ENCODE measurements at regions not wholly inside any gene's neighbourhood (a gene's known extent, or its start where the extent isn't known, plus 50 kb on each side); places are given as distances from the start of the nearest gene placed in this dataset.

DNA sequence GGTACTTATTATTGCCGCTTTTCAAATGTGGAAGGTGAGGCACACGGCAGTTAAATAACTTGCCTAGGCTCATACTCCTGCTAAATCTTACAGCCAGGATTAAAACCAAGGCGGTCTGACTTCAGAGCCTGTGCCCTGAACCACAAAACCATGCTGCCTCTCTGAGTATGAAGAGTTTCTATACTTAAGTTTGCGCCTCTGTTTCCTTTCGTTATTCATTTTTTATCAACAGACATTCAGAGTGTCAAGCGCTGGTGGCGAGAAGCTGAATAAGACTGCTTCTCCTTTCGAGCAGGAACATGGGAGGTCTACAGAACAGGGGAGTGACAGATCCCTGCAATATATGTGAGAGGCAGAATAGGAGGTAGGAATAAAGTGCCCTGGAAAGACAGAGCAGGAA lies 96.0 kb upstream of the DUSP10 start:
- DNase-seq (ENCODE audit: low read depth in 1 of 2, low spot score in 2 of 2) (no peak), FAIRE-seq (no peak)
- H3K23ac ChIP-seq (ENCODE audit: insufficient read length): no peak overlapping the region
- no peak overlapping the region for H4K5ac ChIP-seq (ENCODE audit: insufficient read length, low read depth, low read length)
- no peak for TF ChIP-seq POLR2AphosphoS5 (IDR thresholded peaks at IDR 0.05; ENCODE audit: low read depth, low read length)
- TF ChIP-seq TEAD4 (IDR thresholded peaks at IDR 0.05; ENCODE audit: low read depth, low read length): no peak
- no peak for TF ChIP-seq CTBP2 (IDR thresholded peaks at IDR 0.05; ENCODE audit: borderline replicate concordance, insufficient read depth, insufficient read length, low read length)
- no peak for TF ChIP-seq GTF2F1 (IDR thresholded peaks at IDR 0.05; ENCODE audit: borderline replicate concordance, low read depth, low read length)
- TF ChIP-seq, protein P1, sequence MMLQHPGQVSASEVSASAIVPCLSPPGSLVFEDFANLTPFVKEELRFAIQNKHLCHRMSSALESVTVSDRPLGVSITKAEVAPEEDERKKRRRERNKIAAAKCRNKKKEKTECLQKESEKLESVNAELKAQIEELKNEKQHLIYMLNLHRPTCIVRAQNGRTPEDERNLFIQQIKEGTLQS (IDR thresholded peaks at IDR 0.05; ENCODE audit: insufficient read depth, low read depth, low read length): no peak
- TF ChIP-seq SP4 (IDR thresholded peaks at IDR 0.05; ENCODE audit: low read length): no peak
- no peaks in the 10 kb centered on the region for H3K36me3 ChIP-seq (ENCODE audit: control insufficient read depth in 2 of 4, insufficient read depth in 4 of 4, low read length in 3 of 4)
- H3K27me3 ChIP-seq (replicated peaks in 1 of 4; ENCODE audit: control insufficient read depth in 3 of 4, extremely low read depth in 1 of 4, insufficient read depth in 3 of 4, low read length in 3 of 4): no peaks in the 10 kb centered on the region
- H3K79me2 ChIP-seq (ENCODE audit: control insufficient read depth in 1 of 2, insufficient read depth in 2 of 2, low read length in 2 of 2): no peaks in the 10 kb centered on the region
- no peaks in the 10 kb centered on the region for H4K20me1 ChIP-seq (replicated peaks in 1 of 2; ENCODE audit: control insufficient read depth in 1 of 2, insufficient read depth in 2 of 2, low read length in 2 of 2)
- no peaks in the 10 kb centered on the region for H3K9me3 ChIP-seq (ENCODE audit: insufficient read depth in 2 of 2, low read depth in 1 of 2, low read length in 1 of 2)
- H2BK5ac ChIP-seq (ENCODE audit: low read depth, low read length): no peak overlapping the region
- H3K79me1 ChIP-seq (ENCODE audit: low read depth, low read length): no peaks in the 10 kb centered on the region
- H3K56ac ChIP-seq (replicated peaks; ENCODE audit: insufficient read length, low read depth, low read length): no peak overlapping the region
- no peak overlapping the region for H4K8ac ChIP-seq (ENCODE audit: extremely low read depth, insufficient read depth, low read length)
- peak overlapping the region in 1 of 4 experiments; percentile 49; a peak in 1 of 7 replicates for H3K9ac ChIP-seq (replicated peaks in 1 of 4; ENCODE audit: extremely low read depth in 1 of 4, low read depth in 3 of 4, low read length in 3 of 4)
- ChIA-PET POLR2A (ENCODE audit: partially characterized antibody) (interaction anchor here (0.6 kb wide), 1 partner anchor 197 kb away, joined by 3 read pairs; no protein-coding TSS in a partner anchor), CTCF (ENCODE audit: partially characterized antibody) (interaction anchor here (1.0 to 1.2 kb wide), 2 partner anchors 40 to 94 kb away, joined by 3 to 4 read pairs; no protein-coding TSS in a partner anchor)
- H2AFZ ChIP-seq (ENCODE audit: low read length): no peak overlapping the region
- H2BK12ac ChIP-seq (ENCODE audit: low read depth, low read length): no peak overlapping the region
- no peak overlapping the region for H3K18ac ChIP-seq (ENCODE audit: extremely low read depth, low read length)
- no peak overlapping the region for H2AK5ac ChIP-seq (ENCODE audit: low read depth, low read length)
- peaks cover 0 to 5% (median 0%) of the 10 kb centered on the region in 4 experiments; a peak in 2 of 7 replicates for H3K4me1 ChIP-seq (replicated peaks in 1 of 4; ENCODE audit: control insufficient read depth in 3 of 4, insufficient read depth in 4 of 4, low read length in 3 of 4)
- no peak overlapping the region for H3K4me3 ChIP-seq (ENCODE audit: extremely low read depth in 1 of 4, insufficient read depth in 2 of 4, low read depth in 3 of 4, low read length in 4 of 4)
- no peak overlapping the region for H3K4me2 ChIP-seq (ENCODE audit: insufficient read depth in 1 of 2, low read depth in 2 of 2, low read length in 2 of 2)
- no peak overlapping the region for H3K27ac ChIP-seq (ENCODE audit: low read depth, low read length)
- no peak overlapping the region for H3K14ac ChIP-seq (ENCODE audit: insufficient read length)
- H2BK120ac ChIP-seq (replicated peaks; ENCODE audit: low read depth, low read length): no peak overlapping the region
- no peak overlapping the region for H4K91ac ChIP-seq (replicated peaks; ENCODE audit: insufficient read length, low read length)
- H3K23me2 ChIP-seq (ENCODE audit: low read depth, low read length): no peaks in the 10 kb centered on the region; the same call in 1 of the 2 replicates
- 90% methylated on average over 8 of the region's 8 CpGs; no CpG with 5 or more reads in 1 of the 2 experiments for WGBS, 2 experiments (ENCODE audit: extremely low coverage in 1 of 2, insufficient coverage in 1 of 2, insufficient read length in 1 of 2, insufficient replicate concordance in 2 of 2, low coverage in 1 of 2, low lambda C conversion rate in 2 of 2, missing lambda C conversion rate in 1 of 2)
- no peak overlapping the region for H3K4ac ChIP-seq (replicated peaks; ENCODE audit: insufficient read length, low read depth, low read length)
- H2BK15ac ChIP-seq (ENCODE audit: low read length): no peak overlapping the region
- no peak overlapping the region for H2BK20ac ChIP-seq (ENCODE audit: low read length)

Measured in H1 (cell line).